ENCODE measurements at regions not wholly inside any gene's neighbourhood (a gene's known extent, or its start where the extent isn't known, plus 50 kb on each side); places are given as distances from the start of the nearest gene placed in this dataset.

- H3K36me3 Mint-ChIP-seq: peaks cover 8% of the 10 kb centered on the region
- H3K27me3 Mint-ChIP-seq (ENCODE audit: low read depth): no peaks in the 10 kb centered on the region
- no peak for TF ChIP-seq GRHL2 (CRISPR knock-in tag; IDR thresholded peaks at IDR 0.05; ENCODE audit: insufficient replicate concordance, severe bottlenecking)
- TF ChIP-seq TP53 (CRISPR knock-in tag; IDR thresholded peaks at IDR 0.05): no peak
- TF ChIP-seq FOXP4 (CRISPR knock-in tag; IDR thresholded peaks at IDR 0.05): no peak
- TF ChIP-seq IRF2 (CRISPR knock-in tag; IDR thresholded peaks at IDR 0.05; ENCODE audit: borderline replicate concordance, low read depth): no peak
- TF ChIP-seq PRRX2 (CRISPR knock-in tag; IDR thresholded peaks at IDR 0.05): no peak
- no peak for TF ChIP-seq RORB (CRISPR knock-in tag; IDR thresholded peaks at IDR 0.05)
- no peak for TF ChIP-seq AFF4 (CRISPR knock-in tag; IDR thresholded peaks at IDR 0.05; ENCODE audit: borderline replicate concordance)
- TF ChIP-seq ZNF425 (CRISPR knock-in tag; conservative IDR thresholded peaks at IDR 0.05): no peak
- no peak for TF ChIP-seq HMGA2 (CRISPR knock-in tag; IDR thresholded peaks at IDR 0.05)
- no peak for TF ChIP-seq ZNF532 (CRISPR knock-in tag; IDR thresholded peaks at IDR 0.05; ENCODE audit: borderline replicate concordance)
- TF ChIP-seq NR1H2 (CRISPR knock-in tag; IDR thresholded peaks at IDR 0.05): no peak
- TF ChIP-seq CTCF (IDR thresholded peaks at IDR 0.05): no peak
- TF ChIP-seq CBFB (CRISPR knock-in tag; IDR thresholded peaks at IDR 0.05; ENCODE audit: low read depth): no peak
- H3K4me3 Mint-ChIP-seq: no peak overlapping the region
- H3K9me3 Mint-ChIP-seq: peaks cover 20% of the 10 kb centered on the region
- ATAC-seq (no peak), DNase-seq (ENCODE audit: low spot score) (peak; percentile 2)
- POLR2A ChIA-PET: interaction anchor here (0.6 kb wide), 1 partner anchor 1892 kb away, joined by 4 read pairs; no protein-coding TSS in a partner anchor
- peaks cover 9% of the 10 kb centered on the region for H3K4me1 Mint-ChIP-seq
- H3K27ac Mint-ChIP-seq: no peak overlapping the region
- CTCF ChIA-PET: interaction anchor here (1.5 to 3.7 kb wide), 2 partner anchors 18 to 24 kb away, joined by 4 to 27 read pairs; no protein-coding TSS in a partner anchor
Measured at GRCh38 chr1:5727871-5728643, 264.2 kb downstream of the NPHP4 start.

All from WTC11 (cell line).